Neural cell (in vitro differentiated cells): ENCODE measurements at regions not wholly inside any gene's neighbourhood (a gene's known extent, or its start where the extent isn't known, plus 50 kb on each side); places are given as distances from the start of the nearest gene placed in this dataset.

Experiments used
- H2AFZ ChIP-seq: fragments of 200-600, 300-800 bp; sonication (generic), shearing (Covaris generic); 2 replicates; pipeline ENCODE4 v1.6.0; 2014; ENCODE audit warnings: low read depth, mild to moderate bottlenecking, antibody characterized with exemption, low read length, moderate library complexity
- H3F3A ChIP-seq: fragments of 200-600 bp; shearing (Covaris generic); 2 replicates; pipeline ENCODE4 v1.6.1; 2016; ENCODE audit warnings: mild to moderate bottlenecking, moderate library complexity, mixed read lengths, antibody characterized with exemption, low read length; ENCODE audit not compliant: insufficient read depth, poor library complexity, severe bottlenecking
- H3K27ac ChIP-seq: fragments of 200-600, 300-800 bp; sonication (generic), shearing (Covaris generic); 2 replicates; pipeline ENCODE4 v1.5.1; 2014; ENCODE audit warnings: mild to moderate bottlenecking, low read length, moderate library complexity
- H3K27me3 ChIP-seq: fragments of 300-800, 200-600 bp; sonication (generic), shearing (Covaris generic); 2 replicates; pipeline ENCODE4 v1.6.0; 2014; ENCODE audit warnings: mild to moderate bottlenecking, low read depth, low read length, moderate library complexity; ENCODE audit not compliant: insufficient read depth
- H3K36me3 ChIP-seq: fragments of 300-800, 200-600 bp; sonication (generic), shearing (Covaris generic); 2 replicates; pipeline ENCODE4 v1.5.1; 2014; ENCODE audit warnings: mild to moderate bottlenecking, antibody characterized with exemption, low read length, moderate library complexity; ENCODE audit not compliant: insufficient read depth
- H3K4me2 ChIP-seq: fragments of 300-800, 200-600 bp; sonication (generic), shearing (Covaris generic); 2 replicates; pipeline ENCODE4 v1.6.0; 2014; ENCODE audit warnings: mild to moderate bottlenecking, low read length
- H3K4me3 ChIP-seq: fragments of 300-800, 200-600 bp; sonication (generic), shearing (Covaris generic); 2 replicates; pipeline ENCODE4 v1.5.1; 2014; ENCODE audit warnings: mild to moderate bottlenecking, low read length, moderate library complexity
- H3K79me2 ChIP-seq: fragments of 200-600 bp; shearing (Covaris generic); replicated peaks from 2 replicates; pipeline ENCODE4 v1.6.0; 2014; ENCODE audit warnings: mild to moderate bottlenecking, low read length, moderate library complexity; ENCODE audit not compliant: insufficient read depth
- H3K9ac ChIP-seq: fragments of 300-800, 200-600 bp; sonication (generic), shearing (Covaris generic); 2 replicates; pipeline ENCODE4 v1.6.1; 2016; ENCODE audit warnings: mild to moderate bottlenecking, low read length, mixed read lengths
- H3K9me2 ChIP-seq: fragments of 200-600 bp; shearing (Covaris generic); 2 replicates; pipeline ENCODE4 v1.6.1; 2016; ENCODE audit warnings: mild to moderate bottlenecking, low read length, mixed read lengths; ENCODE audit not compliant: insufficient read depth
- H3K9me3 ChIP-seq: fragments of 200-600, 300-800 bp; sonication (generic), shearing (Covaris generic); 2 replicates; pipeline ENCODE4 v1.6.1; 2016; ENCODE audit warnings: mild to moderate bottlenecking, mixed run types, low read length, moderate library complexity, mixed read lengths
- H4K20me1 ChIP-seq: fragments of 200-600 bp; shearing (Covaris generic); 2 replicates; pipeline ENCODE4 v1.6.1; 2016; ENCODE audit warnings: mild to moderate bottlenecking, mixed run types; ENCODE audit not compliant: insufficient read depth
- EP300 ChIP-seq: fragments of 450-650 bp; conservative IDR thresholded peaks from 2 replicates; pipeline ENCODE4 v1.6.1; 2014; ENCODE audit warnings: antibody characterized with exemption, mild to moderate bottlenecking, moderate library complexity; ENCODE audit not compliant: poor library complexity, severe bottlenecking
- EZH2 ChIP-seq: fragments of 200-600, 300-800 bp; shearing (Covaris generic), sonication (generic); IDR thresholded peaks from 2 replicates; pipeline ENCODE4 v1.6.1; 2014; ENCODE audit warnings: antibody characterized with exemption, low read length, borderline replicate concordance, mild to moderate bottlenecking; ENCODE audit not compliant: insufficient read depth, poor library complexity, severe bottlenecking
- MXI1 ChIP-seq: fragments of 450-650 bp; conservative IDR thresholded peaks from 2 replicates; pipeline ENCODE4 v1.6.1; 2014; ENCODE audit warnings: antibody characterized with exemption, mild to moderate bottlenecking; ENCODE audit not compliant: poor library complexity, severe bottlenecking
- POLR2AphosphoS5 ChIP-seq: IDR thresholded peaks from 2 replicates; pipeline ENCODE4 v1.6.1; 2012
- RAD21 ChIP-seq: fragments of 450-650 bp; conservative IDR thresholded peaks from 2 replicates; pipeline ENCODE4 v1.6.1; 2014; ENCODE audit warnings: antibody characterized with exemption, mild to moderate bottlenecking, moderate library complexity
- SMC3 ChIP-seq: fragments of 450-650 bp; conservative IDR thresholded peaks from 2 replicates; pipeline ENCODE4 v1.6.1; 2014; ENCODE audit warnings: antibody characterized with exemption, mild to moderate bottlenecking, moderate library complexity; ENCODE audit not compliant: poor library complexity
- TAF1 ChIP-seq: IDR thresholded peaks from 2 replicates; pipeline ENCODE4 v1.6.1; 2012; ENCODE audit warnings: low read depth
- TF ChIP-seq, protein P1 (sequence below): IDR thresholded peaks from 2 replicates; pipeline ENCODE4 v1.6.1; 2012; ENCODE audit warnings: borderline replicate concordance
- TF ChIP-seq, protein P2 (sequence below): fragments of 450-650 bp; IDR thresholded peaks from 2 replicates; pipeline ENCODE4 v1.5.1; 2014; ENCODE audit warnings: antibody characterized with exemption, mild to moderate bottlenecking, moderate library complexity; ENCODE audit not compliant: poor library complexity, severe bottlenecking

DNA sequence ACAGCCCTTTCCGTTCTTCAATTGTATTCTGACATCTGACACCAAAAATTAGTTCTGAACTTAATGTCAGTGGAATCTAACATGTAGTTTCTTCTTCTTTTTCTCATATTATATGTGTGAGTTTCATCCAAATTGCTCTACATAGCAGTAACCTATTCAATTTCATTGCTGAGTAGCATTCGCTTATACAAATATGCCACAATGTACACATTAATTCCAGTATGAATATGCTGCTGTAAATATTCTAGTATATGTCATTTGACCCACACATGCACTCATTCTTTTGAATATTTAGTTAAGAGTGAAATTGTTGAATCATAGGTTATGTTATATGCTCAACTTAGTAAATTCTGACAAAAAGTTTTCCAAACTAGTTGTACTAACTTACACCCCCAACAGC is 550.9 kb downstream of the CHSY3 start:
- Histone ChIP-seq H2AFZ (no peak overlapping the region), H3K9ac (no peak overlapping the region)

DNA sequence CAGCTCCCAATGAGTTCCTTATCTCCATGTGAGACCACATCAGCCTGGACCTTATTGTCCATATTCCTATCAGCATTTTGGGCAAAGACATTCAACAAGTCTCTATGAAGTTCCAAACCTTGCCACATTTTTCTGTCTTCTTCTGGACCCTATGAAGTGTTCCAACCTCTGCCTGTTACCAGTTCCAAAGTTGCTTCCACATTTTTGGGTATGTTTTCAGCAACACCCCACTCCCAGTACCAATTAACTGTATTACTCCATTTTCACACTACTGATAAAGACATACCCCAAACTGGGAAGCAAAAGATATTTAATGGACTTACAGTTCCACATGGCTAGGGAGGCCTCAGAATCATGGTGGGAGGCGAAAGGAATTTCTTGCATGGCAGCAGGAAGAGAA is 548.5 kb downstream of the CHSY3 start:
- no peak overlapping the region for H3K27ac ChIP-seq
- H3K4me2 ChIP-seq = no peak overlapping the region
- no peaks in the 10 kb centered on the region for H3K27me3 ChIP-seq
- no peaks in the 10 kb centered on the region for H3K9me3 ChIP-seq
- no peak overlapping the region for H2AFZ ChIP-seq
- no peaks in the 10 kb centered on the region for H3K36me3 ChIP-seq
- TF ChIP-seq TAF1 (no peak), POLR2AphosphoS5 (no peak), EP300 (no peak), EZH2 (no peak), SMC3 (no peak)
- TF ChIP-seq, protein P1, sequence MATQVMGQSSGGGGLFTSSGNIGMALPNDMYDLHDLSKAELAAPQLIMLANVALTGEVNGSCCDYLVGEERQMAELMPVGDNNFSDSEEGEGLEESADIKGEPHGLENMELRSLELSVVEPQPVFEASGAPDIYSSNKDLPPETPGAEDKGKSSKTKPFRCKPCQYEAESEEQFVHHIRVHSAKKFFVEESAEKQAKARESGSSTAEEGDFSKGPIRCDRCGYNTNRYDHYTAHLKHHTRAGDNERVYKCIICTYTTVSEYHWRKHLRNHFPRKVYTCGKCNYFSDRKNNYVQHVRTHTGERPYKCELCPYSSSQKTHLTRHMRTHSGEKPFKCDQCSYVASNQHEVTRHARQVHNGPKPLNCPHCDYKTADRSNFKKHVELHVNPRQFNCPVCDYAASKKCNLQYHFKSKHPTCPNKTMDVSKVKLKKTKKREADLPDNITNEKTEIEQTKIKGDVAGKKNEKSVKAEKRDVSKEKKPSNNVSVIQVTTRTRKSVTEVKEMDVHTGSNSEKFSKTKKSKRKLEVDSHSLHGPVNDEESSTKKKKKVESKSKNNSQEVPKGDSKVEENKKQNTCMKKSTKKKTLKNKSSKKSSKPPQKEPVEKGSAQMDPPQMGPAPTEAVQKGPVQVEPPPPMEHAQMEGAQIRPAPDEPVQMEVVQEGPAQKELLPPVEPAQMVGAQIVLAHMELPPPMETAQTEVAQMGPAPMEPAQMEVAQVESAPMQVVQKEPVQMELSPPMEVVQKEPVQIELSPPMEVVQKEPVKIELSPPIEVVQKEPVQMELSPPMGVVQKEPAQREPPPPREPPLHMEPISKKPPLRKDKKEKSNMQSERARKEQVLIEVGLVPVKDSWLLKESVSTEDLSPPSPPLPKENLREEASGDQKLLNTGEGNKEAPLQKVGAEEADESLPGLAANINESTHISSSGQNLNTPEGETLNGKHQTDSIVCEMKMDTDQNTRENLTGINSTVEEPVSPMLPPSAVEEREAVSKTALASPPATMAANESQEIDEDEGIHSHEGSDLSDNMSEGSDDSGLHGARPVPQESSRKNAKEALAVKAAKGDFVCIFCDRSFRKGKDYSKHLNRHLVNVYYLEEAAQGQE = no peak
- no peak overlapping the region for H3K9ac ChIP-seq
- no peaks in the 10 kb centered on the region for H4K20me1 ChIP-seq
- no peaks in the 10 kb centered on the region for H3K79me2 ChIP-seq
- no peaks in the 10 kb centered on the region for H3F3A ChIP-seq
- H3K9me2 ChIP-seq = no peaks in the 10 kb centered on the region
- no peak overlapping the region for H3K4me3 ChIP-seq

More for the DNA sequence above, 550.9 kb downstream of the CHSY3 start:
- no peaks in the 10 kb centered on the region for H3F3A ChIP-seq
- no peaks in the 10 kb centered on the region for H3K79me2 ChIP-seq
- H4K20me1 ChIP-seq = no peaks in the 10 kb centered on the region
- H3K9me3 ChIP-seq = no peaks in the 10 kb centered on the region
- TF ChIP-seq, protein P1 = no peak
- TF ChIP-seq TAF1 (no peak), POLR2AphosphoS5 (no peak), EZH2 (no peak), RAD21 (no peak), EP300 (no peak), MXI1 (no peak), SMC3 (no peak)
- TF ChIP-seq, protein P2, sequence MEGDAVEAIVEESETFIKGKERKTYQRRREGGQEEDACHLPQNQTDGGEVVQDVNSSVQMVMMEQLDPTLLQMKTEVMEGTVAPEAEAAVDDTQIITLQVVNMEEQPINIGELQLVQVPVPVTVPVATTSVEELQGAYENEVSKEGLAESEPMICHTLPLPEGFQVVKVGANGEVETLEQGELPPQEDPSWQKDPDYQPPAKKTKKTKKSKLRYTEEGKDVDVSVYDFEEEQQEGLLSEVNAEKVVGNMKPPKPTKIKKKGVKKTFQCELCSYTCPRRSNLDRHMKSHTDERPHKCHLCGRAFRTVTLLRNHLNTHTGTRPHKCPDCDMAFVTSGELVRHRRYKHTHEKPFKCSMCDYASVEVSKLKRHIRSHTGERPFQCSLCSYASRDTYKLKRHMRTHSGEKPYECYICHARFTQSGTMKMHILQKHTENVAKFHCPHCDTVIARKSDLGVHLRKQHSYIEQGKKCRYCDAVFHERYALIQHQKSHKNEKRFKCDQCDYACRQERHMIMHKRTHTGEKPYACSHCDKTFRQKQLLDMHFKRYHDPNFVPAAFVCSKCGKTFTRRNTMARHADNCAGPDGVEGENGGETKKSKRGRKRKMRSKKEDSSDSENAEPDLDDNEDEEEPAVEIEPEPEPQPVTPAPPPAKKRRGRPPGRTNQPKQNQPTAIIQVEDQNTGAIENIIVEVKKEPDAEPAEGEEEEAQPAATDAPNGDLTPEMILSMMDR = no peak
- H3K36me3 ChIP-seq = no peaks in the 10 kb centered on the region
- H3K9me2 ChIP-seq = no peaks in the 10 kb centered on the region
- H3K27ac ChIP-seq = no peak overlapping the region
- H3K27me3 ChIP-seq = no peaks in the 10 kb centered on the region
- no peak overlapping the region for H3K4me2 ChIP-seq
- no peak overlapping the region for H3K4me3 ChIP-seq
